ENCODE measurements at regions not wholly inside any gene's neighbourhood (a gene's known extent, or its start where the extent isn't known, plus 50 kb on each side); places are given as distances from the start of the nearest gene placed in this dataset.

DNA sequence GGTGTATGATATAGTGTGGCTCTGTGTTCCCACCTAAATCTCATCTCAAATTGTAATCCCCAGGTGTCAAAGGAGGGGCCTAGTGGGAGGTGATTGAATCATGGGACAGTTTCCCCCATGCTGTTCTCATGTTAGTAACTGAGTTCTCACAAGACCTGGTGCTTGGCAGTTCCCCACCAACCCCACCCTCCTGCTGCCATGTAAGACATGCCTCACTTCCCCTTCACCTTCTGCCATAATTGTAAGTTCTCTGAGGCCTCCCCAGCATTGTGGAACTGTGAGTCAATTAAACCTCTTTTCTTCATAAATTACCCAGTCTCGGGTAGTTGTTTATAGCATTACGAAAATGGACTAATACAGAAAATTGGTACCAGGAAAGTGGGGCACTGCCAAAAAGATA is 1705.3 kb downstream of the NCAM2 start:
- ChIA-PET POLR2A (no interaction called here), CTCF (no interaction called here)
- ATAC-seq (ENCODE audit: poor library complexity) (no peak), DNase-seq (no peak)
- H3K4me1 ChIP-seq (ENCODE audit: insufficient read depth, low read length): no peaks in the 10 kb centered on the region
- no peaks in the 10 kb centered on the region for H3K9me3 Mint-ChIP-seq
- no peaks in the 10 kb centered on the region for H3K4me1 Mint-ChIP-seq (ENCODE audit: low read depth)
- intact Hi-C loops (cut with DNase I, micrococcal nuclease): no loop called here
- H3K27ac ChIP-seq (ENCODE audit: low read depth in 1 of 2, low read length in 2 of 2): no peak overlapping the region
- no peak overlapping the region for H3K4me3 Mint-ChIP-seq
- H3K27me3 ChIP-seq (ENCODE audit: control insufficient read depth in 1 of 2, insufficient read depth in 2 of 2, low read length in 2 of 2): no peaks in the 10 kb centered on the region
- H3K27me3 Mint-ChIP-seq: no peaks in the 10 kb centered on the region
- no peaks in the 10 kb centered on the region for H3K9me3 ChIP-seq (ENCODE audit: control insufficient read depth in 1 of 2, insufficient read depth in 1 of 2, low read length in 2 of 2)
- H3K36me3 ChIP-seq (ENCODE audit: insufficient read depth, low read length): no peaks in the 10 kb centered on the region
- H3K27ac Mint-ChIP-seq: no peak overlapping the region
- H3K36me3 Mint-ChIP-seq (ENCODE audit: low read depth): no peaks in the 10 kb centered on the region
- no peak overlapping the region for H3K4me3 ChIP-seq (ENCODE audit: low read length)
- TF ChIP-seq, protein P1, sequence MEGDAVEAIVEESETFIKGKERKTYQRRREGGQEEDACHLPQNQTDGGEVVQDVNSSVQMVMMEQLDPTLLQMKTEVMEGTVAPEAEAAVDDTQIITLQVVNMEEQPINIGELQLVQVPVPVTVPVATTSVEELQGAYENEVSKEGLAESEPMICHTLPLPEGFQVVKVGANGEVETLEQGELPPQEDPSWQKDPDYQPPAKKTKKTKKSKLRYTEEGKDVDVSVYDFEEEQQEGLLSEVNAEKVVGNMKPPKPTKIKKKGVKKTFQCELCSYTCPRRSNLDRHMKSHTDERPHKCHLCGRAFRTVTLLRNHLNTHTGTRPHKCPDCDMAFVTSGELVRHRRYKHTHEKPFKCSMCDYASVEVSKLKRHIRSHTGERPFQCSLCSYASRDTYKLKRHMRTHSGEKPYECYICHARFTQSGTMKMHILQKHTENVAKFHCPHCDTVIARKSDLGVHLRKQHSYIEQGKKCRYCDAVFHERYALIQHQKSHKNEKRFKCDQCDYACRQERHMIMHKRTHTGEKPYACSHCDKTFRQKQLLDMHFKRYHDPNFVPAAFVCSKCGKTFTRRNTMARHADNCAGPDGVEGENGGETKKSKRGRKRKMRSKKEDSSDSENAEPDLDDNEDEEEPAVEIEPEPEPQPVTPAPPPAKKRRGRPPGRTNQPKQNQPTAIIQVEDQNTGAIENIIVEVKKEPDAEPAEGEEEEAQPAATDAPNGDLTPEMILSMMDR (IDR thresholded peaks at IDR 0.05): no peak

DNA sequence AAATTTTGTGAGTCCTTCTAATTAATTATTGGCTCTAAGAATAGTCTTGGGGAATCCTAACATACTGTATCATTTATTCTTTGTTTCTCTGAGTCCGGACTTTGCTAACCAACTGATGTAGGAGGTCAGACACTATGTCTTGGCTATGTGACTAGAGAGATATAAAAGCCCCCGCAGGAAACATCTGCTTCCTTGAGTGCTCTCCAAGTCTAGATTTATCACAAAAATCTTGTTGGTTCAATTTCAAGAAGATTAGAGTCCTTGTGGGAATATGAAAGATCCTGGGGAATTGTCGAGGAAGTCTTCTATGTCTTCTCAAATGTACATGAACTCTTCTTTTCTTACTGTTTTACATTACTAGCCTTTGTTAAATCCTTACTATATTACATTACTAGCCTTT is 1712.5 kb downstream of the NCAM2 start:
- CTCF ChIA-PET: no interaction called here
- H3K9me3 ChIP-seq (ENCODE audit: control insufficient read depth in 1 of 2, insufficient read depth in 1 of 2, low read length in 2 of 2): peaks cover 0 to under 1% of the 10 kb centered on the region in 2 experiments
- peaks cover 2% of the 10 kb centered on the region for H3K9me3 Mint-ChIP-seq
- DNase-seq (no peak), ATAC-seq (ENCODE audit: poor library complexity) (no peak)
- H3K27me3 ChIP-seq (ENCODE audit: control insufficient read depth in 1 of 2, insufficient read depth in 2 of 2, low read length in 2 of 2): no peaks in the 10 kb centered on the region
- no peaks in the 10 kb centered on the region for H3K27me3 Mint-ChIP-seq
- H3K4me3 ChIP-seq (ENCODE audit: low read length): no peak overlapping the region
- no peak overlapping the region for H3K27ac Mint-ChIP-seq
- POLR2A ChIA-PET: no interaction called here
- no peak overlapping the region for H3K4me3 Mint-ChIP-seq
- H3K4me1 Mint-ChIP-seq (ENCODE audit: low read depth): no peaks in the 10 kb centered on the region
- no peaks in the 10 kb centered on the region for H3K4me1 ChIP-seq (ENCODE audit: insufficient read depth, low read length)
- no peaks in the 10 kb centered on the region for H3K36me3 Mint-ChIP-seq (ENCODE audit: low read depth)
- TF ChIP-seq, protein P1 (IDR thresholded peaks at IDR 0.05): no peak
- intact Hi-C loops (cut with DNase I, micrococcal nuclease): no loop called here
- no peak overlapping the region for H3K27ac ChIP-seq (ENCODE audit: low read depth in 1 of 2, low read length in 2 of 2)
- H3K36me3 ChIP-seq (ENCODE audit: insufficient read depth, low read length): no peaks in the 10 kb centered on the region

DNA sequence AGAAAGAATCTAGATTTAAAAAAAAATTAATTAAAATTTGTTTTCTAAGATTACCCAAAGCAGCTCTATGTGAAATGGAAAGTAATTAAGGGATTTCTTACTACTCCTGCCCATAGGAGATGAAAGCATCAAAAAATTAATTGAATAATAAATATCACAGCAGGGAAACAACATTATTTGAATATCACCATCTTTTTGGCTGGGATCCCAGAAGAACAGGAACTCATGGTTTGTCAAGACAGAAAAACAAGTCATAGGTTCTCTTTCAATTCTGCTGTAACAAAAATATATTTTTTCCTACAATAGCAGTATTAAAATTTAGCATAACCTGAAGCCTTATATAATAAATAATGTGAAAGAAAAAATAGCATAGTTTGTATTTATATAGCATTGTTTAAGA is 1713.4 kb downstream of the NCAM2 start:
- CTCF ChIA-PET: no interaction called here
- Mint-ChIP-seq H3K4me1 (ENCODE audit: low read depth) (no peaks in the 10 kb centered on the region), H3K27ac (no peak overlapping the region)

More for the DNA sequence above, 1713.4 kb downstream of the NCAM2 start:
- Mint-ChIP-seq H3K36me3 (ENCODE audit: low read depth) (no peaks in the 10 kb centered on the region), H3K27me3 (no peaks in the 10 kb centered on the region), H3K9me3 (peaks cover 3% of the 10 kb centered on the region), H3K4me3 (no peak overlapping the region)
- H3K4me3 ChIP-seq (ENCODE audit: low read length): no peak overlapping the region
- intact Hi-C loops (cut with DNase I, micrococcal nuclease): no loop called here
- H3K4me1 ChIP-seq (ENCODE audit: insufficient read depth, low read length): no peaks in the 10 kb centered on the region
- H3K9me3 ChIP-seq (ENCODE audit: control insufficient read depth in 1 of 2, insufficient read depth in 1 of 2, low read length in 2 of 2): peaks cover 0 to 4% of the 10 kb centered on the region in 2 experiments
- TF ChIP-seq, protein P1 (IDR thresholded peaks at IDR 0.05): no peak
- DNase-seq (no peak), ATAC-seq (ENCODE audit: poor library complexity) (no peak)
- H3K36me3 ChIP-seq (ENCODE audit: insufficient read depth, low read length): no peaks in the 10 kb centered on the region
- POLR2A ChIA-PET: no interaction called here
- no peak overlapping the region for H3K27ac ChIP-seq (ENCODE audit: low read depth in 1 of 2, low read length in 2 of 2)
- H3K27me3 ChIP-seq (ENCODE audit: control insufficient read depth in 1 of 2, insufficient read depth in 2 of 2, low read length in 2 of 2): no peaks in the 10 kb centered on the region

Measured in CD4-positive, alpha-beta T cell (primary cell).